ENCODE measurements at regions not wholly inside any gene's neighbourhood (a gene's known extent, or its start where the extent isn't known, plus 50 kb on each side); places are given as distances from the start of the nearest gene placed in this dataset.

- Histone ChIP-seq H3K27ac (replicated peaks in 1 of 4) (no peak overlapping the region), H3K27me3 (peaks cover 0 to 12% (median 0%) of the 10 kb centered on the region in 4 donors), H3K36me3 (no peaks in the 10 kb centered on the region), H3K9me3 (peaks cover 0 to 4% (median 0%) of the 10 kb centered on the region in 4 donors), H3K4me3 (no peak overlapping the region), H3K4me1 (peaks cover 0 to 4% (median 0%) of the 10 kb centered on the region in 4 donors)
- 78% methylated on average over 9 of the region's 9 CpGs for WGBS
- no peak for TF ChIP-seq POLR2A (IDR thresholded peaks at IDR 0.05; ENCODE audit: low read depth)
- TF ChIP-seq POLR2AphosphoS5 (IDR thresholded peaks at IDR 0.05): no peak
- no peak for TF ChIP-seq CTCF (IDR thresholded peaks at IDR 0.05)
- TF ChIP-seq EP300 (IDR thresholded peaks at IDR 0.05): no peak
- no peak for DNase-seq (ENCODE audit: extremely low spot score)
- intact Hi-C loops (cut with DNase I): loop anchor here (5.0 kb wide), 1 partner anchor 270 kb away; no protein-coding TSS in a partner anchor
Measured at GRCh38 chr11:71082454-71082853, 169.9 kb downstream of the SHANK2 start.

GRCh38 chr11:71081704-71082230, 170.6 kb downstream of the SHANK2 start:
- H3K27me3 ChIP-seq: peaks cover 0 to 12% (median 0%) of the 10 kb centered on the region in 4 donors
- peaks cover 0 to 4% (median 0%) of the 10 kb centered on the region in 4 donors for H3K4me1 ChIP-seq
- H3K36me3 ChIP-seq: no peaks in the 10 kb centered on the region
- H3K9me3 ChIP-seq: peaks cover 0 to 7% (median 0%) of the 10 kb centered on the region in 4 donors
- intact Hi-C loops (cut with DNase I): loop anchor here (5.0 kb wide), 1 partner anchor 269 kb away; no protein-coding TSS in a partner anchor
- TF ChIP-seq POLR2A (IDR thresholded peaks at IDR 0.05; ENCODE audit: low read depth): no peak
- TF ChIP-seq CTCF (IDR thresholded peaks at IDR 0.05): no peak
- no peak for TF ChIP-seq POLR2AphosphoS5 (IDR thresholded peaks at IDR 0.05)
- TF ChIP-seq EP300 (IDR thresholded peaks at IDR 0.05): no peak
- DNase-seq (ENCODE audit: extremely low spot score): no peak
- WGBS: 90% methylated on average over 2 of the region's 12 CpGs
- no peak overlapping the region for H3K27ac ChIP-seq (replicated peaks in 1 of 4)
- no peak overlapping the region for H3K4me3 ChIP-seq

- DNase-seq (ENCODE audit: extremely low spot score): no peak
- no peak for TF ChIP-seq POLR2AphosphoS5 (IDR thresholded peaks at IDR 0.05)
- peak; percentile 62 to 76 (median 73) for TF ChIP-seq CTCF (IDR thresholded peaks at IDR 0.05)
- Histone ChIP-seq H3K36me3 (no peaks in the 10 kb centered on the region), H3K27me3 (peaks cover 0 to 12% (median 0%) of the 10 kb centered on the region in 4 donors), H3K4me3 (no peak overlapping the region), H3K27ac (replicated peaks in 1 of 4) (no peak overlapping the region), H3K4me1 (peaks cover 0 to 4% (median 0%) of the 10 kb centered on the region in 4 donors), H3K9me3 (peaks cover 0 to 7% (median 0%) of the 10 kb centered on the region in 4 donors)
- 50% methylated on average over 22 of the region's 25 CpGs for WGBS
- intact Hi-C loops (cut with DNase I): loop anchor here (5.0 kb wide), 1 partner anchor 268 kb away; no protein-coding TSS in a partner anchor
Measured at GRCh38 chr11:71080239-71081097, 171.9 kb downstream of the SHANK2 start.

- H3K4me3 ChIP-seq: no peak overlapping the region
- intact Hi-C loops (cut with DNase I): loop anchor here (5.0 kb wide), 1 partner anchor 267 kb away; no protein-coding TSS in a partner anchor
- peaks cover 0 to 4% (median 0%) of the 10 kb centered on the region in 4 donors for H3K4me1 ChIP-seq
Measured at GRCh38 chr11:71079795-71080194, 172.6 kb downstream of the SHANK2 start.

More at GRCh38 chr11:71079795-71080194, 172.6 kb downstream of the SHANK2 start:
- no peak for TF ChIP-seq POLR2AphosphoS5 (IDR thresholded peaks at IDR 0.05)
- TF ChIP-seq POLR2A (IDR thresholded peaks at IDR 0.05; ENCODE audit: low read depth): no peak
- no peak for TF ChIP-seq CTCF (IDR thresholded peaks at IDR 0.05)
- no peak for TF ChIP-seq EP300 (IDR thresholded peaks at IDR 0.05)
- no peak for DNase-seq (ENCODE audit: extremely low spot score)
- Histone ChIP-seq H3K27me3 (peaks cover 0 to 12% (median 0%) of the 10 kb centered on the region in 4 donors), H3K36me3 (no peaks in the 10 kb centered on the region), H3K9me3 (peaks cover 0 to 7% (median 0%) of the 10 kb centered on the region in 4 donors), H3K27ac (replicated peaks in 1 of 4) (no peak overlapping the region)
- 71% methylated on average over 3 of the region's 3 CpGs for WGBS
